Medulla oblongata (tissue), 1 donor: ENCODE measurements at regions not wholly inside any gene's neighbourhood (a gene's known extent, or its start where the extent isn't known, plus 50 kb on each side); places are given as distances from the start of the nearest gene placed in this dataset.
"Not testable (repeated sequence)": the region's sequence is repeated elsewhere in the genome, so short reads cannot be mapped to it uniquely, and the experiment has no call there.

Source experiments
- DNase-seq: peaks from one replicate; pipeline ENCODE4 v3.0.0-alpha.2; 2015; ENCODE audit errors: extremely low spot score

GRCh38 chr1:169052171-169052570 is 54.3 kb upstream of the ATP1B1 start:
- not testable (repeated sequence) for DNase-seq

DNA sequence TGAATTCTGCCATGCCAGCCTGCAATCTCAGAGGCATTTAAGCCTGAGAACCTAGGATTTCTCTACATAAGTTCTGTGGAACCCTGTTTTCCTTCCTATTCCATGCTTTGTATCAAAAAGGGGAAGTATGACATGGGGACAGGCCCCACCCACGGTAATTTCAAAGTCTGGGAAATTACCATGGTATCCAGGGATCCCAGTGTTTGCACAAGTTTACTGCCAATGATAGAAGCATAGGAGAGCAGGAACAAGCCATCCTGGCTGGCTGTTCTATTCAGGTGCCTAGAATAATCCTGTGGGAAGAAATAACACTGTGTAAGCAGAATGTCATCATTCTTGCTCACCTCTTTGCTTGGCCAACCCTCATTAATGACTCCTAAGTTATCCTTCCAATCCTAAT is 53.8 kb upstream of the ATP1B1 start:
- no peak for DNase-seq

DNA sequence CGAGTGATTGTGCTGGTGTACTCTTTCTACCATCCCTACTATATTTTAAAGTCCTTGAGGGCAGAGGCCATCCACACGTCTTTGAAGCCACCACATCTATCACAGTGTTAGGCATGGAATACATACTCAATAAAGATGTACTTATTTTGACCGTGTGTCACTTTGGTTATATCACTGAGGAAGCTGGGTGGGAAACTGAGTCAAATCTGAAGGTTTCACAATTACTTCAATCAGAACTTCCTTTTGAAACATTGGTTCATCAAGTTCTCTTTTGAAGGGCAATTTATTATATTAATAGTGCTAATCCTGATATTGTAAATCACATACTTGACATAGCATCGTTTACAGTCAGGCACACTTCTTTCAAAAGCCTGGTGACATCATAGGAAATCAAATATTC is 53.3 kb upstream of the ATP1B1 start:
- no peak for DNase-seq
